K562 (cell line): ENCODE measurements at regions not wholly inside any gene's neighbourhood (a gene's known extent, or its start where the extent isn't known, plus 50 kb on each side); places are given as distances from the start of the nearest gene placed in this dataset.

Experiments used
- ATAC-seq: fragments of 200-7000 bp; cut with Tn5 transposase; 3 replicates; pipeline ENCODE4 v1.9.1; 2020; ENCODE audit warnings: moderate library complexity
- BruUV-seq: library from RNA; stranded (reverse); fragments of 400-500 nt; replicated peaks from 2 replicates; lab custom pipeline; 2021; lab: Mats Ljungman, UMichigan
- CTCF ChIA-PET: fragments of 300-600 bp; formaldehyde crosslinking; extraction: SDS; loops from one replicate; lab custom pipeline; 2021; ENCODE audit warnings: low intra/inter-chr PET ratio; lab: Yijun Ruan, JAX
- POLR2A ChIA-PET: fragments of 300-600, 350-650 bp; sonication (Branson Sonifier 250); formaldehyde crosslinking; extraction: SDS; loops from one replicate; lab custom pipeline; 2021; ENCODE audit warnings: antibody characterized with exemption, inconsistent platforms; lab: Yijun Ruan, JAX
- DNase-seq, 4 experiments: peaks; one replicate each; pipeline versions ENCODE4 v3.0.0 to v3.0.0-alpha.2; 2011 to 2018; ENCODE audit warnings: low spot score in 3 of 4, mixed read lengths in 3 of 4; ENCODE audit errors: extremely low read depth in 1 of 4
- FAIRE-seq: peaks from 2 replicates; lab custom pipeline; 2011; peaks lifted over from hg19 to GRCh38; lab: Jason Lieb, UNC
- H2AFZ ChIP-seq: 2 replicates; pipeline ENCODE4 v1.6.0; 2011; ENCODE audit warnings: low read depth, low read length, control low read depth, inconsistent platforms
- H3K27ac ChIP-seq: fragments of 200-600 bp; 3 replicates; pipeline ENCODE4 v1.8.0; 2011; ENCODE audit warnings: low read depth, mild to moderate bottlenecking, control low read depth, inconsistent platforms, low read length, moderate library complexity, mixed read lengths; ENCODE audit errors: extremely low read depth
- H3K27me3 ChIP-seq, 2 experiments: fragments of 300-600 bp in 1 of 2; 2 replicates in 1 of 2; 3 replicates in 1 of 2; pipeline versions ENCODE4 v1.6.0 to v1.8.0; 2011; ENCODE audit warnings: inconsistent platforms in 2 of 2, low read length in 2 of 2, mild to moderate bottlenecking in 1 of 2, mixed read lengths in 1 of 2, moderate library complexity in 1 of 2; ENCODE audit not compliant: control insufficient read depth in 2 of 2, insufficient read depth in 2 of 2
- H3K36me3 ChIP-seq: fragments of 300-600 bp; 3 replicates; pipeline ENCODE4 v1.8.0; 2011; ENCODE audit warnings: mild to moderate bottlenecking, low read length, inconsistent platforms; ENCODE audit not compliant: control insufficient read depth, insufficient read depth
- H3K4me1 ChIP-seq, 2 experiments: fragments of 200-600 bp in 1 of 2; replicated peaks in 1 of 2; 2 replicates in 1 of 2; 3 replicates in 1 of 2; pipeline versions ENCODE4 v1.5.1 to v1.8.0; 2011; ENCODE audit warnings: inconsistent platforms in 2 of 2, low read length in 2 of 2, mild to moderate bottlenecking in 1 of 2, mixed read lengths in 1 of 2, moderate library complexity in 1 of 2; ENCODE audit not compliant: control insufficient read depth in 2 of 2, insufficient read depth in 2 of 2
- H3K4me2 ChIP-seq: 2 replicates; pipeline ENCODE4 v1.6.1; 2011; ENCODE audit warnings: low read length, control low read depth, inconsistent platforms, mixed read lengths; ENCODE audit not compliant: insufficient read depth
- H3K4me3 ChIP-seq: fragments of 200-600 bp; sonication (generic), shearing (Covaris generic); 2 replicates; pipeline ENCODE4 v1.5.1; 2016; ENCODE audit warnings: control low read depth, inconsistent platforms
- H3K79me2 ChIP-seq: fragments of 200-600 bp; 3 replicates; pipeline ENCODE4 v1.8.0; 2011; ENCODE audit warnings: low read length, inconsistent platforms; ENCODE audit not compliant: control insufficient read depth, insufficient read depth
- H3K9ac ChIP-seq, 2 experiments: 2 replicates each; pipeline versions ENCODE4 v1.6.0 to v1.6.1; 2011; ENCODE audit warnings: low read depth in 2 of 2, low read length in 2 of 2, control low read depth in 1 of 2, inconsistent platforms in 1 of 2, mild to moderate bottlenecking in 1 of 2, mixed read lengths in 1 of 2; ENCODE audit not compliant: insufficient read depth in 1 of 2
- H3K9me1 ChIP-seq: one replicate; pipeline ENCODE4 v1.6.0; 2011; ENCODE audit warnings: inconsistent platforms, mild to moderate bottlenecking, low read length, moderate library complexity; ENCODE audit not compliant: control insufficient read depth, insufficient read depth
- H3K9me3 ChIP-seq: replicated peaks from 2 replicates; pipeline ENCODE4 v1.5.1; 2011; ENCODE audit warnings: low read depth, low read length, inconsistent platforms; ENCODE audit not compliant: control insufficient read depth, insufficient read depth
- H4K20me1 ChIP-seq: replicated peaks from 2 replicates; pipeline ENCODE4 v1.6.1; 2011; ENCODE audit warnings: low read length, inconsistent platforms, mixed read lengths; ENCODE audit not compliant: control insufficient read depth, insufficient read depth
- CHD1 ChIP-seq: fragments of 200-600 bp; sonication (generic); IDR thresholded peaks from one replicate; pipeline ENCODE4 v1.6.1; 2012; ENCODE audit warnings: mild to moderate bottlenecking, moderate library complexity, low read length, inconsistent platforms
- E2F8 ChIP-seq: fragments of 450-650 bp; IDR thresholded peaks from 2 replicates; pipeline ENCODE4 v1.7.1; 2018; ENCODE audit warnings: mild to moderate bottlenecking, low read depth; ENCODE audit not compliant: partially characterized antibody
- HCFC1 ChIP-seq: IDR thresholded peaks from 2 replicates; pipeline ENCODE4 v1.6.1; 2012; ENCODE audit warnings: low read depth, low read length, improper control_type of control experiment
- HSF4 ChIP-seq: fragments of 250-450 bp; sonication (Bioruptor Pico); IDR thresholded peaks from 2 replicates; pipeline ENCODE4 v2.1.2; 2022; ENCODE audit warnings: mild to moderate bottlenecking, moderate library complexity, borderline replicate concordance
- MEIS2 ChIP-seq: fragments of 450-650 bp; IDR thresholded peaks from 2 replicates; pipeline ENCODE4 v1.6.1; 2014; ENCODE audit warnings: mild to moderate bottlenecking; ENCODE audit not compliant: partially characterized antibody
- NEUROD1 ChIP-seq: fragments of 150-350 bp; IDR thresholded peaks from 2 replicates; pipeline ENCODE4 v1.6.1; 2014; ENCODE audit warnings: borderline replicate concordance, low read length, low read depth; ENCODE audit not compliant: partially characterized antibody
- WGBS: fragments of 100-300 bp; shearing (Covaris generic); methylation state at CpG from one replicate; pipeline ENCODE4 v1.1.6; 2016; ENCODE audit warnings: low coverage, mixed read lengths; ENCODE audit not compliant: insufficient coverage; ENCODE audit errors: missing lambda C conversion rate; 5-methylcytosine and 5-hydroxymethylcytosine counted together
- in situ Hi-C: fragments of 300-500 bp; cut with MboI; formaldehyde crosslinking; loops from 4 replicates; pipeline ENCODE4 v1.15.0; 2018; ENCODE audit warnings: inconsistent platforms, mixed read lengths
- intact Hi-C: fragments of 100-400 bp; cut with micrococcal nuclease; formaldehyde crosslinking; loops from 2 replicates; pipeline ENCODE4 v1.14.2; 2022

DNA sequence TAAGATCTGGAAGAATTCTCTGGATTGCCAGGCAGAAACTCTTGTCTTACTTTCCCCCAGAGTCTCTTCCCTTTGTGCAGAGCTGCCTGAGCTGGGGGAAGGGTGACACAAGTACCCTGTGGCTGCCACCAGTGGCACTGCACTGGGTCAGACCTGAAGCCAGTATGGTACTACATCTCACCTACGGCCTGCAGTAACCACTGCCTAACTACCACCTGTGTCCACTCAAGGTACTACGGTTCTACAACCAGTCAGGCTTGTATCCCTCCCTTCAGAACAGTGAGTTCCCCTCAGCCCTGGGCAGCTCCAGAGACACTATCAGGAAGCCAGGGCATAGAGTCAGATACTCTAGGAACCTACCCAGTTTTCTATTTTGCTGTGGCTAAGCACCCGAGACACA is 212.0 kb upstream of the POU5F2 start:
- no peaks in the 10 kb centered on the region for H3K27me3 ChIP-seq
- H3K79me2 ChIP-seq: no peaks in the 10 kb centered on the region
- ATAC-seq: no peak
- no peak overlapping the region for H2AFZ ChIP-seq
- H3K4me1 ChIP-seq: no peaks in the 10 kb centered on the region
- H3K36me3 ChIP-seq: no peaks in the 10 kb centered on the region
- H3K9me1 ChIP-seq: no peaks in the 10 kb centered on the region
- BruUV-seq: no TSS peak
- H3K9me3 ChIP-seq: no peaks in the 10 kb centered on the region
- FAIRE-seq: no peak
- WGBS: 6% methylated on average over 3 of the region's 3 CpGs
- intact Hi-C loops (no loop called here), in situ Hi-C loops (no loop called here)
- no peak overlapping the region for H3K4me3 ChIP-seq
- no peak overlapping the region for H3K27ac ChIP-seq
- H4K20me1 ChIP-seq: no peaks in the 10 kb centered on the region
- CTCF ChIA-PET: no interaction called here
- no peak overlapping the region for H3K4me2 ChIP-seq
- POLR2A ChIA-PET: no interaction called here
- DNase-seq: no peak
- H3K9ac ChIP-seq: no peak overlapping the region
- no peak for TF ChIP-seq NEUROD1
- TF ChIP-seq, all 486 proteins: peak for 0

- Histone ChIP-seq H3K36me3 (no peaks in the 10 kb centered on the region), H3K27ac (no peak overlapping the region), H3K9me3 (no peaks in the 10 kb centered on the region; the same call in 1 of the 2 replicates), H3K4me2 (no peak overlapping the region), H3K79me2 (no peaks in the 10 kb centered on the region), H2AFZ (no peak overlapping the region), H3K4me3 (no peak overlapping the region), H3K4me1 (no peaks in the 10 kb centered on the region), H3K9me1 (no peaks in the 10 kb centered on the region), H4K20me1 (no peaks in the 10 kb centered on the region), H3K27me3 (no peaks in the 10 kb centered on the region), H3K9ac (no peak overlapping the region)
- intact Hi-C loops: no loop called here
- in situ Hi-C loops: no loop called here
- TF ChIP-seq CHD1 (no peak), HSF4 (CRISPR knock-in tag) (no peak), HCFC1 (no peak), E2F8 (no peak), MEIS2 (peak; percentile 2)
- POLR2A ChIA-PET: no interaction called here
- FAIRE-seq (no peak), DNase-seq (no peak), ATAC-seq (no peak)
- BruUV-seq: no TSS peak
- 0% methylated on average over 3 of the region's 3 CpGs for WGBS
- CTCF ChIA-PET: no interaction called here
These were observed 200.5 kb upstream of the POU5F2 start for GRCh38 chr5:93941897-93942296.
